ENCODE measurements at regions not wholly inside any gene's neighbourhood (a gene's known extent, or its start where the extent isn't known, plus 50 kb on each side); places are given as distances from the start of the nearest gene placed in this dataset.

DNA sequence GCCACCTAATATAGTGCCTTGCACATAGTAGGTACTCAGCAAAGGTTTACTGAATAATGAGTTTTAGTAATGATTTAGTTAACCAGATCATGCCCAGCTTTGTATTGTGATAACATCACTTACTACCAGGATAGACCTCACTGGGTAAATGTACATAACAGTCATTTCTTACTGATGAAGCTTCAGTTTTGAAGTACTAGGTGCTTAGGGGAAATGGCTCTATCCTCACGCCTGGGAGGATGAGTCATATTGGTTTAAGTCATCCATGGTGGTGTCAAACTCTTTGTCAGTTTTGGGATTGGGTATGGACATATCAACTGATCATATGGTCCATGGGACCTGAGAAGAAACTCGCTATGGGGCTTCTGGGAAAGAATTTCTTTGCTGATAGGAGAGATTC lies 90.6 kb upstream of the USP24 start:
- TF ChIP-seq, protein P1, sequence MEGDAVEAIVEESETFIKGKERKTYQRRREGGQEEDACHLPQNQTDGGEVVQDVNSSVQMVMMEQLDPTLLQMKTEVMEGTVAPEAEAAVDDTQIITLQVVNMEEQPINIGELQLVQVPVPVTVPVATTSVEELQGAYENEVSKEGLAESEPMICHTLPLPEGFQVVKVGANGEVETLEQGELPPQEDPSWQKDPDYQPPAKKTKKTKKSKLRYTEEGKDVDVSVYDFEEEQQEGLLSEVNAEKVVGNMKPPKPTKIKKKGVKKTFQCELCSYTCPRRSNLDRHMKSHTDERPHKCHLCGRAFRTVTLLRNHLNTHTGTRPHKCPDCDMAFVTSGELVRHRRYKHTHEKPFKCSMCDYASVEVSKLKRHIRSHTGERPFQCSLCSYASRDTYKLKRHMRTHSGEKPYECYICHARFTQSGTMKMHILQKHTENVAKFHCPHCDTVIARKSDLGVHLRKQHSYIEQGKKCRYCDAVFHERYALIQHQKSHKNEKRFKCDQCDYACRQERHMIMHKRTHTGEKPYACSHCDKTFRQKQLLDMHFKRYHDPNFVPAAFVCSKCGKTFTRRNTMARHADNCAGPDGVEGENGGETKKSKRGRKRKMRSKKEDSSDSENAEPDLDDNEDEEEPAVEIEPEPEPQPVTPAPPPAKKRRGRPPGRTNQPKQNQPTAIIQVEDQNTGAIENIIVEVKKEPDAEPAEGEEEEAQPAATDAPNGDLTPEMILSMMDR (conservative IDR thresholded peaks at IDR 0.05) = no peak
- no peak for TF ChIP-seq EZH2 (IDR thresholded peaks at IDR 0.05; ENCODE audit: low read depth)
